Type B pancreatic cell (in vitro differentiated cells): ENCODE measurements at regions not wholly inside any gene's neighbourhood (a gene's known extent, or its start where the extent isn't known, plus 50 kb on each side); places are given as distances from the start of the nearest gene placed in this dataset.

Source experiments
- DNase-seq: peaks from one replicate; pipeline ENCODE4 v3.0.0; 2021; ENCODE audit warnings: mixed read lengths; ENCODE audit not compliant: unreplicated experiment; ENCODE audit errors: extremely low spot score
- H3K27ac Mint-ChIP-seq: 2 replicates; pipeline ENCODE4 v1.8.0; 2021; ENCODE audit warnings: mild to moderate bottlenecking, mixed read lengths
- H3K27me3 Mint-ChIP-seq: 2 replicates; pipeline ENCODE4 v1.8.0; 2021; ENCODE audit warnings: mixed read lengths
- H3K36me3 Mint-ChIP-seq: 2 replicates; pipeline ENCODE4 v1.8.0; 2021; ENCODE audit warnings: mixed read lengths
- H3K4me1 Mint-ChIP-seq: one replicate; pipeline ENCODE4 v1.8.0; 2021; ENCODE audit warnings: mixed read lengths; ENCODE audit not compliant: unreplicated experiment
- H3K4me3 Mint-ChIP-seq: 2 replicates; pipeline ENCODE4 v1.8.0; 2021; ENCODE audit warnings: mild to moderate bottlenecking, mixed read lengths
- H3K9me3 Mint-ChIP-seq: 2 replicates; pipeline ENCODE4 v1.8.0; 2021; ENCODE audit warnings: mixed read lengths
- TF ChIP-seq, protein P1 (sequence below): fragments of 200-600 bp; sonication (generic); conservative IDR thresholded peaks from 2 replicates; pipeline ENCODE4 v1.5.0; 2021; ENCODE audit warnings: antibody characterized with exemption, mild to moderate bottlenecking

DNA sequence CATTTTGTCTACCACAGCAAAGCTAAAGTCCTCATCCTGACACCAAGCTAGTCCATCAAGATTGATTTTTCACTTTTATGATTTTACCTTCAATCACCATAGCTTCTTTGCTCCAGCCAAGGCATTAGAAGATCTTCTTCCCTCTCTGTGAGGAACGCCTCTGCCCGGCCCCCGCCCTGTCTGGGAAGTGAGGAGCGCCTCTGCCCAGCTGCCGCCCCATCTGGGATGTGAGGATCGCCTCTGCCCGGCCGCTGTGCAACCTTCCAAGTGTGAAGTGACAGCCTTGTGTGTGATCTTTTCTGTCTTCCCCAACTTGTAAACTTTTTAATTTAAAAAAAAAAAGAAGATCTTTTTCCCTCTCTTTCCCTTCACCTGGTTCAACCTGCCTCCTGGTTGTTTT is 210.5 kb upstream of the NREP start:
- Mint-ChIP-seq H3K9me3 (no peaks in the 10 kb centered on the region), H3K4me1 (no peaks in the 10 kb centered on the region), H3K36me3 (no peaks in the 10 kb centered on the region), H3K27ac (no peak overlapping the region), H3K27me3 (no peaks in the 10 kb centered on the region), H3K4me3 (no peak overlapping the region)
- TF ChIP-seq, protein P1, sequence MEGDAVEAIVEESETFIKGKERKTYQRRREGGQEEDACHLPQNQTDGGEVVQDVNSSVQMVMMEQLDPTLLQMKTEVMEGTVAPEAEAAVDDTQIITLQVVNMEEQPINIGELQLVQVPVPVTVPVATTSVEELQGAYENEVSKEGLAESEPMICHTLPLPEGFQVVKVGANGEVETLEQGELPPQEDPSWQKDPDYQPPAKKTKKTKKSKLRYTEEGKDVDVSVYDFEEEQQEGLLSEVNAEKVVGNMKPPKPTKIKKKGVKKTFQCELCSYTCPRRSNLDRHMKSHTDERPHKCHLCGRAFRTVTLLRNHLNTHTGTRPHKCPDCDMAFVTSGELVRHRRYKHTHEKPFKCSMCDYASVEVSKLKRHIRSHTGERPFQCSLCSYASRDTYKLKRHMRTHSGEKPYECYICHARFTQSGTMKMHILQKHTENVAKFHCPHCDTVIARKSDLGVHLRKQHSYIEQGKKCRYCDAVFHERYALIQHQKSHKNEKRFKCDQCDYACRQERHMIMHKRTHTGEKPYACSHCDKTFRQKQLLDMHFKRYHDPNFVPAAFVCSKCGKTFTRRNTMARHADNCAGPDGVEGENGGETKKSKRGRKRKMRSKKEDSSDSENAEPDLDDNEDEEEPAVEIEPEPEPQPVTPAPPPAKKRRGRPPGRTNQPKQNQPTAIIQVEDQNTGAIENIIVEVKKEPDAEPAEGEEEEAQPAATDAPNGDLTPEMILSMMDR = no peak
- no peak for DNase-seq

DNA sequence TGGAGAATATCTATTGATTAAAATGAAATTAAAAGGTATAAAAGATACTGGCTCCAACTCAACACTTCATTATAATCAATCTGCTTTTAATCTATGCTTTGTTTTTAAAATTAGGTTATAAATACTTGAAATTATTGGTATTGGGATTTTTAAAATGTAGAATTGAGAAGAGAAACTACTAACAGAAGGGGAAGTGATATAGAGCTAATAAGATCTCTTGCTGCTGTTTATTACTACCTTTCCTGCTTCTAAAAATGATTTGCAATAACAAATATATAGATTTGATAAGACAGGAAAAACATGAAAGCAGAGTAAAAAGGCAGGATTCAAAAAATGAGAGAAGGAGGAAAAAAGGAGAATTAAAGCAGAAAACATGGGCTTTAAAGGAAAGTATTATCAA is 209.3 kb upstream of the NREP start:
- H3K4me3 Mint-ChIP-seq = no peak overlapping the region
- H3K9me3 Mint-ChIP-seq = no peaks in the 10 kb centered on the region
- no peaks in the 10 kb centered on the region for H3K27me3 Mint-ChIP-seq
- H3K4me1 Mint-ChIP-seq = no peaks in the 10 kb centered on the region
- H3K27ac Mint-ChIP-seq = no peak overlapping the region
- no peaks in the 10 kb centered on the region for H3K36me3 Mint-ChIP-seq
- TF ChIP-seq, protein P1 = no peak
- DNase-seq = no peak

DNA sequence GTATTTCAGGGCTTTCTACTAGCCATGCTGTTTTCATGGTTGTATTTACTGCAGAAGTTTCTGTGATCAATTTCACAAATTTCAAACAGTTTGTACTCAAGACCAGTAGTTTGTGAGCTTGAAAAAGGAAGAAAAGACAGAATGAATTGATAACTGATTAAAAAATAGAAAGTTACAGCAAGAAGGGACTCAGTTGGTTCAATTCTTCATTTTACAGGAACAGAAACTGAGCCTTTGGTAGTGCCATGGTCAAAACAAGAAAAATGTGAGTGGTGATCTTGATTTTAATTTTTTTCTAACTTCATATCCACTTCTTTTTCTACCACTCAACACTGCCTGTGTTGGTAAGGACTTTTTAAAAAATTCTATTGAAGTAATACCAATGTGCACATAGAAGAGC is 206.6 kb upstream of the NREP start:
- no peak overlapping the region for H3K4me3 Mint-ChIP-seq
- no peak overlapping the region for H3K27ac Mint-ChIP-seq
- H3K9me3 Mint-ChIP-seq = no peaks in the 10 kb centered on the region
- H3K36me3 Mint-ChIP-seq = no peaks in the 10 kb centered on the region
- TF ChIP-seq, protein P1 = no peak
- no peaks in the 10 kb centered on the region for H3K4me1 Mint-ChIP-seq
- DNase-seq = no peak
- no peaks in the 10 kb centered on the region for H3K27me3 Mint-ChIP-seq

DNA sequence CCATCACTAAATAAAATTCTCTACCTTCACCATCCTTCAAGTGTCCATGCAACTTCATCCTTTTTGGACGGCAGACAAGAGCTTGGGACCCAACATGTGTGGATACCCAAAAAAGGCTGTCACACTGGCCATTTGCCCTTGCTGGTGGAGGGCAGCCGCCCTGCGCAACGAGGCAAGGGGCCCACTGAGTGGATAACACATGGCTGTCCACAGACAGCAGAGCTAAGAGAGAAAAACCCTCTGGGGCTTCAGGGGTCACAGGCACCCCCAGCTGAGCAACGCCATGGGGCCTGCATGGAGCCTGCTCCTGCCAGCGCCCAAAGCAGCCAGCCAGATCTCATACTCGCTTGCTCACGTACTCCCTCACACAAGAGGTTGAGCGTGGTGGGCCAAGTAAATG is 205.9 kb upstream of the NREP start:
- no peak overlapping the region for H3K27ac Mint-ChIP-seq

DNA sequence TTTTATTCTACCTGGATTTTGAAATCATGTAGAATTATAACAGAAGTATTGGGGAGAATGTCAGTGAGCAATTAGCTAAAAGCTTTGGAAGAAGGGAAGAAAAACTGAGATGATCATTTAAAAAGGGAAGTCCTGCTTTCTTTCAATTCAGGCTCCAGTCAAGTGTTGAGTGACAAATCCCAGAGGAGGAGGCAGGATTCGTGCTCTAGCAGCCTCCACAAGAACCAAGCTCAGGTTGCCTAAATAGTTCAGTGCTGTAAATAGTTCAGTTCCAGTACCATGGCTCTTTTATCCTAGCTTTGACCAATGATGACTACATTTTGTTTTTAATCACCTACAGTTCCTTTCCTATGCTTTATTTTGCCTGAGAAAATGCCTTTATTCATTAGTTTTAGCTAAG is 204.9 kb upstream of the NREP start:
- no peak overlapping the region for H3K4me3 Mint-ChIP-seq
- TF ChIP-seq, protein P1 = no peak
- H3K27ac Mint-ChIP-seq = no peak overlapping the region
- H3K9me3 Mint-ChIP-seq = no peaks in the 10 kb centered on the region
- no peaks in the 10 kb centered on the region for H3K36me3 Mint-ChIP-seq
- H3K27me3 Mint-ChIP-seq = no peaks in the 10 kb centered on the region
- H3K4me1 Mint-ChIP-seq = no peaks in the 10 kb centered on the region
- no peak for DNase-seq

More for the DNA sequence above, 205.9 kb upstream of the NREP start:
- no peaks in the 10 kb centered on the region for H3K27me3 Mint-ChIP-seq
- no peaks in the 10 kb centered on the region for H3K36me3 Mint-ChIP-seq
- no peak for DNase-seq
- H3K9me3 Mint-ChIP-seq = no peaks in the 10 kb centered on the region
- TF ChIP-seq, protein P1 = no peak
- no peaks in the 10 kb centered on the region for H3K4me1 Mint-ChIP-seq
- H3K4me3 Mint-ChIP-seq = no peak overlapping the region
